IMR-90 (cell line): ENCODE measurements at regions not wholly inside any gene's neighbourhood (a gene's known extent, or its start where the extent isn't known, plus 50 kb on each side); places are given as distances from the start of the nearest gene placed in this dataset.

ENCODE experiments used
- ATAC-seq: fragments of 200-7000 bp; cut with Tn5 transposase; 2 replicates; pipeline ENCODE4 v1.9.1; 2020; ENCODE audit warnings: low read depth, mild to moderate bottlenecking, moderate library complexity
- BruUV-seq: library from RNA; stranded (reverse); fragments of 400-500 nt; replicated peaks from 2 replicates; lab custom pipeline; 2021; lab: Mats Ljungman, UMichigan
- CTCF ChIA-PET: fragments of 300-600 bp; formaldehyde crosslinking; extraction: SDS; loops from one replicate; lab custom pipeline; 2021; ENCODE audit warnings: antibody characterized with exemption; lab: Yijun Ruan, JAX
- POLR2A ChIA-PET: fragments of 300-600 bp; sonication (Branson Sonifier 250); formaldehyde crosslinking; loops from one replicate; lab custom pipeline; 2022; ENCODE audit warnings: antibody characterized with exemption; ENCODE audit not compliant: unreplicated experiment; lab: Charles Lee
- DNase-seq: peaks from one replicate; pipeline ENCODE4 v3.0.0; 2013
- H2AFZ ChIP-seq: replicated peaks from 2 replicates; pipeline ENCODE3; 2013; ENCODE audit warnings: low read length, mild to moderate bottlenecking; ENCODE audit not compliant: poor library complexity
- H2AK5ac ChIP-seq: 2 replicates; pipeline ENCODE4 v1.6.1; 2013; ENCODE audit warnings: low read depth, low read length, inconsistent platforms
- H2AK9ac ChIP-seq: replicated peaks from 2 replicates; pipeline ENCODE3; 2013; ENCODE audit warnings: mild to moderate bottlenecking, low read depth, low read length, moderate library complexity; ENCODE audit not compliant: poor library complexity
- H2BK120ac ChIP-seq: 2 replicates; pipeline ENCODE4 v1.6.1; 2013; ENCODE audit warnings: low read depth, low read length, inconsistent platforms
- H2BK15ac ChIP-seq: 3 replicates; pipeline ENCODE4 v1.6.1; 2013; ENCODE audit warnings: low read depth, low read length, inconsistent platforms
- H2BK20ac ChIP-seq: 2 replicates; pipeline ENCODE4 v1.6.1; 2013; ENCODE audit warnings: low read depth, mild to moderate bottlenecking, inconsistent platforms, low read length, moderate library complexity
- H2BK5ac ChIP-seq: 2 replicates; pipeline ENCODE4 v1.6.1; 2013; ENCODE audit warnings: mild to moderate bottlenecking, low read depth, low read length, inconsistent platforms; ENCODE audit not compliant: poor library complexity, severe bottlenecking
- H3K14ac ChIP-seq: replicated peaks from 2 replicates; pipeline ENCODE4 v1.6.1; 2013; ENCODE audit warnings: low read depth, low read length, inconsistent platforms
- H3K18ac ChIP-seq: 2 replicates; pipeline ENCODE4 v1.6.1; 2013; ENCODE audit warnings: low read depth, low read length, control low read depth
- H3K23ac ChIP-seq: 2 replicates; pipeline ENCODE4 v1.6.1; 2013; ENCODE audit warnings: low read depth, low read length, inconsistent platforms
- H3K27ac ChIP-seq: 2 replicates; pipeline ENCODE4 v1.5.1; 2013; ENCODE audit warnings: mild to moderate bottlenecking, control low read depth, low read length; ENCODE audit not compliant: insufficient read depth
- H3K27me3 ChIP-seq: 2 replicates; pipeline ENCODE4 v1.6.1; 2013; ENCODE audit warnings: low read length; ENCODE audit not compliant: control insufficient read depth, insufficient read depth
- H3K36me3 ChIP-seq: 2 replicates; pipeline ENCODE4 v1.6.1; 2013; ENCODE audit warnings: low read length, mixed read lengths; ENCODE audit not compliant: control insufficient read depth, insufficient read depth
- H3K4ac ChIP-seq: 2 replicates; pipeline ENCODE4 v1.6.1; 2013; ENCODE audit warnings: low read depth, low read length, inconsistent platforms
- H3K4me1 ChIP-seq: 2 replicates; pipeline ENCODE4 v1.6.1; 2013; ENCODE audit warnings: low read length, mixed read lengths; ENCODE audit not compliant: control insufficient read depth, insufficient read depth
- H3K4me2 ChIP-seq: 2 replicates; pipeline ENCODE4 v1.6.1; 2013; ENCODE audit warnings: low read depth, mild to moderate bottlenecking, control low read depth, low read length, moderate library complexity
- H3K4me3 ChIP-seq: 2 replicates; pipeline ENCODE4 v1.5.1; 2013; ENCODE audit warnings: low read depth, mild to moderate bottlenecking, control low read depth, low read length, moderate library complexity; ENCODE audit not compliant: insufficient read depth
- H3K56ac ChIP-seq: 2 replicates; pipeline ENCODE4 v1.6.1; 2013; ENCODE audit warnings: low read length, inconsistent platforms; ENCODE audit not compliant: insufficient read depth; ENCODE audit errors: extremely low read depth
- H3K79me1 ChIP-seq, 2 experiments: 2 replicates each; pipeline ENCODE4 v1.6.1; 2013; ENCODE audit warnings: low read length in 2 of 2, inconsistent platforms in 1 of 2, low read depth in 1 of 2
- H3K9ac ChIP-seq: 2 replicates; pipeline ENCODE4 v1.6.1; 2013; ENCODE audit warnings: low read depth, low read length, control low read depth
- H3K9me1 ChIP-seq: 2 replicates; pipeline ENCODE4 v1.6.1; 2013; ENCODE audit warnings: low read length, inconsistent platforms; ENCODE audit not compliant: insufficient read depth
- H3K9me3 ChIP-seq: 2 replicates; pipeline ENCODE4 v1.6.1; 2013; ENCODE audit warnings: low read length; ENCODE audit not compliant: control insufficient read depth, insufficient read depth
- H4K20me1 ChIP-seq: 2 replicates; pipeline ENCODE4 v1.6.1; 2013; ENCODE audit warnings: low read length, inconsistent platforms; ENCODE audit not compliant: insufficient read depth
- H4K5ac ChIP-seq: 2 replicates; pipeline ENCODE4 v1.6.1; 2013; ENCODE audit warnings: mild to moderate bottlenecking, low read depth, low read length, control low read depth
- H4K8ac ChIP-seq, 2 experiments: 2 replicates each; pipeline ENCODE4 v1.6.1; 2013; ENCODE audit warnings: low read depth in 2 of 2, low read length in 2 of 2, control low read depth in 1 of 2, inconsistent platforms in 1 of 2
- H4K91ac ChIP-seq: 2 replicates; pipeline ENCODE4 v1.6.1; 2013; ENCODE audit warnings: low read depth, low read length, inconsistent platforms; ENCODE audit not compliant: insufficient read depth
- BHLHE40 ChIP-seq: fragments of 150-350 bp; IDR thresholded peaks from 2 replicates; pipeline ENCODE4 v1.6.1; 2016; ENCODE audit warnings: mild to moderate bottlenecking, low read depth, low read length
- CEBPB ChIP-seq: IDR thresholded peaks from 2 replicates; pipeline ENCODE4 v1.6.1; 2012; ENCODE audit warnings: low read depth, low read length, improper control_type of control experiment
- CHD1 ChIP-seq: IDR thresholded peaks from 2 replicates; pipeline ENCODE4 v1.6.1; 2012; ENCODE audit warnings: low read depth, low read length, improper control_type of control experiment
- CTCF ChIP-seq: conservative IDR thresholded peaks from 2 replicates; pipeline ENCODE4 v1.5.1; 2012; ENCODE audit warnings: mild to moderate bottlenecking, low read depth, low read length, improper control_type of control experiment
- ELK1 ChIP-seq: fragments of 150-350 bp; IDR thresholded peaks from 2 replicates; pipeline ENCODE4 v1.6.1; 2016; ENCODE audit warnings: low read depth, mild to moderate bottlenecking, low read length, moderate library complexity, borderline replicate concordance
- FOS ChIP-seq: fragments of 150-350 bp; IDR thresholded peaks from 2 replicates; pipeline ENCODE4 v1.6.1; 2016; ENCODE audit warnings: low read depth, low read length
- MAFK ChIP-seq: IDR thresholded peaks from 2 replicates; pipeline ENCODE4 v1.6.1; 2012; ENCODE audit warnings: low read depth, low read length, improper control_type of control experiment
- MAZ ChIP-seq: IDR thresholded peaks from 2 replicates; pipeline ENCODE4 v1.6.1; 2012; ENCODE audit warnings: low read depth, mild to moderate bottlenecking, low read length, improper control_type of control experiment, moderate library complexity, borderline replicate concordance
- MXI1 ChIP-seq: IDR thresholded peaks from 2 replicates; pipeline ENCODE4 v1.6.1; 2012; ENCODE audit warnings: low read depth, mild to moderate bottlenecking, low read length, moderate library complexity, borderline replicate concordance
- NFE2L2 ChIP-seq: fragments of 150-350 bp; IDR thresholded peaks from 2 replicates; pipeline ENCODE4 v1.6.1; 2016; ENCODE audit warnings: low read depth, mild to moderate bottlenecking, low read length
- POLR2A ChIP-seq: IDR thresholded peaks from 2 replicates; pipeline ENCODE4 v1.6.1; 2012; ENCODE audit warnings: mild to moderate bottlenecking, low read depth, low read length
- RAD21 ChIP-seq: IDR thresholded peaks from 2 replicates; pipeline ENCODE4 v1.6.1; 2012; ENCODE audit warnings: low read length, improper control_type of control experiment
- RCOR1 ChIP-seq: IDR thresholded peaks from 2 replicates; pipeline ENCODE4 v1.6.1; 2012; ENCODE audit warnings: mild to moderate bottlenecking, low read length, improper control_type of control experiment; ENCODE audit not compliant: insufficient replicate concordance
- RFX5 ChIP-seq: IDR thresholded peaks from 2 replicates; pipeline ENCODE4 v1.8.0; 2012; ENCODE audit warnings: low read depth, mild to moderate bottlenecking, low read length, moderate library complexity
- SMC3 ChIP-seq: fragments of 150-350 bp; IDR thresholded peaks from 2 replicates; pipeline ENCODE4 v1.6.1; 2016; ENCODE audit warnings: low read depth, mild to moderate bottlenecking, antibody characterized with exemption, low read length, moderate library complexity
- USF2 ChIP-seq: fragments of 150-350 bp; IDR thresholded peaks from 2 replicates; pipeline ENCODE4 v1.6.1; 2017; ENCODE audit warnings: mild to moderate bottlenecking, antibody characterized with exemption, low read length, low read depth
- WGBS, 2 experiments: methylation state at CpG; one replicate each; pipeline versions ENCODE4 v1.1.5 to v1.1.7; 2013; ENCODE audit warnings: missing lambda C conversion rate in 2 of 2; ENCODE audit not compliant: insufficient read length in 1 of 2; ENCODE audit errors: extremely low coverage in 2 of 2; 5-methylcytosine and 5-hydroxymethylcytosine counted together
- dilution Hi-C: fragments of 300-500 bp; cut with HindIII; formaldehyde crosslinking; loops from one replicate; pipeline ENCODE4 v1.14.3; 2018; ENCODE audit warnings: low sequenced_read_pairs; ENCODE audit not compliant: unreplicated experiment
- in situ Hi-C: fragments of 300-500 bp; cut with MboI; formaldehyde crosslinking; loops from 3 replicates; pipeline ENCODE4 v1.14.3; 2019; ENCODE audit warnings: low sequenced_read_pairs, inconsistent platforms, mixed read lengths
- intact Hi-C: fragments of 100-400 bp; cut with micrococcal nuclease; formaldehyde crosslinking; loops from 2 replicates; pipeline ENCODE4 v1.10.0; 2022

- Histone ChIP-seq H4K91ac (no peak overlapping the region), H3K4me3 (no peak overlapping the region), H3K9ac (no peak overlapping the region), H3K36me3 (no peaks in the 10 kb centered on the region), H2AK5ac (no peak overlapping the region), H2BK20ac (no peak overlapping the region), H3K4ac (no peak overlapping the region), H3K18ac (no peak overlapping the region), H2BK120ac (no peak overlapping the region), H4K8ac (no peak overlapping the region), H3K56ac (no peak overlapping the region), H2AK9ac (no peak overlapping the region), H4K5ac (no peak overlapping the region), H3K9me1 (no peaks in the 10 kb centered on the region), H4K20me1 (no peaks in the 10 kb centered on the region), H2BK15ac (no peak overlapping the region), H2BK5ac (no peak overlapping the region), H2AFZ (no peak overlapping the region), H3K79me1 (no peaks in the 10 kb centered on the region), H3K4me2 (no peak overlapping the region), H3K27ac (no peak overlapping the region), H3K14ac (no peak overlapping the region), H3K23ac (no peak overlapping the region; the same call in 1 of the 2 replicates), H3K27me3 (no peaks in the 10 kb centered on the region), H3K9me3 (no peaks in the 10 kb centered on the region), H3K4me1 (no peaks in the 10 kb centered on the region)
- WGBS, 2 experiments, result 52% methylated on average over 5 of the region's 7 CpGs; no CpG with 5 or more reads in 1 of the 2 experiments
- no TSS peak for BruUV-seq
- TF ChIP-seq RFX5 (no peak), CEBPB (no peak), NFE2L2 (no peak), RAD21 (no peak), POLR2A (no peak), ELK1 (no peak), SMC3 (no peak), MXI1 (no peak), MAFK (no peak), FOS (no peak), BHLHE40 (no peak), MAZ (no peak), USF2 (no peak), RCOR1 (no peak), CHD1 (no peak), CTCF (no peak)
- CTCF ChIA-PET, result interaction anchor here (1.2 kb wide), 1 partner anchor 8 kb away, joined by 3 read pairs; no protein-coding TSS in a partner anchor
- in situ Hi-C loops (no loop called here), dilution Hi-C loops (no loop called here), intact Hi-C loops (no loop called here)
- no peak for ATAC-seq
- POLR2A ChIA-PET, result no interaction called here
- no peak for DNase-seq
Measured at GRCh38 chr1:202067188-202067974, 55.3 kb upstream of the GPR37L1 start.
